Sigmoid colon (tissue), 4 donors: ENCODE measurements at regions not wholly inside any gene's neighbourhood (a gene's known extent, or its start where the extent isn't known, plus 50 kb on each side); places are given as distances from the start of the nearest gene placed in this dataset.

Source experiments
- CTCF ChIP-seq, 4 experiments: fragments of 450-650 bp in 3 of 4; fragments of 200-600 bp in 1 of 4; IDR thresholded peaks; one replicate each; pipeline ENCODE4 v1.5.1; 2016 to 2019; ENCODE audit warnings: antibody characterized with exemption in 4 of 4, mild to moderate bottlenecking in 3 of 4, moderate library complexity in 2 of 4
- EP300 ChIP-seq, 4 donors: sonication (generic); formaldehyde crosslinking; IDR thresholded peaks; one replicate each; pipeline ENCODE4 v1.6.1; 2017; ENCODE audit warnings: antibody characterized with exemption in 4 of 4
- POLR2A ChIP-seq, 2 donors: fragments of 450-650 bp; IDR thresholded peaks; one replicate each; pipeline ENCODE4 v1.6.1; 2016; ENCODE audit warnings: antibody characterized with exemption in 2 of 2, mild to moderate bottlenecking in 2 of 2, moderate library complexity in 2 of 2
- POLR2AphosphoS5 ChIP-seq, 4 donors: sonication (generic); formaldehyde crosslinking; IDR thresholded peaks; one replicate each; pipeline ENCODE4 v1.6.1; 2017; ENCODE audit warnings: antibody characterized with exemption in 4 of 4

GRCh38 chr1:94323311-94324177 lies 86.2 kb upstream of the ARHGAP29 start:
- TF ChIP-seq POLR2A (IDR thresholded peaks at IDR 0.05) (no peak), EP300 (IDR thresholded peaks at IDR 0.05) (no peak), CTCF (IDR thresholded peaks at IDR 0.05) (no peak), POLR2AphosphoS5 (IDR thresholded peaks at IDR 0.05) (no peak)
